DOHH2 (cell line): ENCODE measurements at regions not wholly inside any gene's neighbourhood (a gene's known extent, or its start where the extent isn't known, plus 50 kb on each side); places are given as distances from the start of the nearest gene placed in this dataset.

Experiments
- EZH2phosphoT487 ChIP-seq: fragments of 200-600 bp; sonication (generic); IDR thresholded peaks from 2 replicates; pipeline ENCODE4 v1.6.1; 2017; ENCODE audit warnings: borderline replicate concordance, mild to moderate bottlenecking, antibody characterized with exemption, low read length, moderate library complexity, mixed read lengths
- TF ChIP-seq, protein P1 (sequence below): fragments of 200-600 bp; sonication (generic); IDR thresholded peaks from one replicate; pipeline ENCODE4 v1.5.1; 2014; ENCODE audit warnings: antibody characterized with exemption, mild to moderate bottlenecking, low read depth, low read length; ENCODE audit not compliant: poor library complexity, severe bottlenecking

DNA sequence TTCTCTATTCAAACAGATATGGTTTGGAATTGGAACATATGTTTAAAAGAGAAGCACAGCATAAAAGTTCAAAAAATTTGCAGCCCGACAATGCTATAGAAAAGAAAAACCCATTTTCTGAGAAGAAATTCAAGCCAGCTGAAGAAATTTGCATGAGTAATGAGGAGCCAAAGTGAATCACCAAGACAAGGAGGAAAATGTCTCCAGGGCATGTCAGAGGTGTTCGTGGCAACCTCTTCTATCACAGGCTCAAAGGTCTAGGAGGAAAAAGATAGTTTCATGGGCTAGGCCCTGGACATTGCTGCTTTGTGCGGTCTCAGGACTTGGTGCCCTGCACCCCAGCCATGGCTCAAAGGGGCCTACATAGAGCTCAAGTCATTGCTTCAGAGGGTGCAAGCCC is 134.8 kb upstream of the ADAMTS16 start:
- TF ChIP-seq, protein P1, sequence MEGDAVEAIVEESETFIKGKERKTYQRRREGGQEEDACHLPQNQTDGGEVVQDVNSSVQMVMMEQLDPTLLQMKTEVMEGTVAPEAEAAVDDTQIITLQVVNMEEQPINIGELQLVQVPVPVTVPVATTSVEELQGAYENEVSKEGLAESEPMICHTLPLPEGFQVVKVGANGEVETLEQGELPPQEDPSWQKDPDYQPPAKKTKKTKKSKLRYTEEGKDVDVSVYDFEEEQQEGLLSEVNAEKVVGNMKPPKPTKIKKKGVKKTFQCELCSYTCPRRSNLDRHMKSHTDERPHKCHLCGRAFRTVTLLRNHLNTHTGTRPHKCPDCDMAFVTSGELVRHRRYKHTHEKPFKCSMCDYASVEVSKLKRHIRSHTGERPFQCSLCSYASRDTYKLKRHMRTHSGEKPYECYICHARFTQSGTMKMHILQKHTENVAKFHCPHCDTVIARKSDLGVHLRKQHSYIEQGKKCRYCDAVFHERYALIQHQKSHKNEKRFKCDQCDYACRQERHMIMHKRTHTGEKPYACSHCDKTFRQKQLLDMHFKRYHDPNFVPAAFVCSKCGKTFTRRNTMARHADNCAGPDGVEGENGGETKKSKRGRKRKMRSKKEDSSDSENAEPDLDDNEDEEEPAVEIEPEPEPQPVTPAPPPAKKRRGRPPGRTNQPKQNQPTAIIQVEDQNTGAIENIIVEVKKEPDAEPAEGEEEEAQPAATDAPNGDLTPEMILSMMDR: no peak
- no peak for TF ChIP-seq EZH2phosphoT487
